ENCODE measurements at regions not wholly inside any gene's neighbourhood (a gene's known extent, or its start where the extent isn't known, plus 50 kb on each side); places are given as distances from the start of the nearest gene placed in this dataset.

GRCh38 chr5:93278896-93279295, 302.1 kb downstream of the NR2F1-AS1 start:
- TF ChIP-seq CTCF (IDR thresholded peaks at IDR 0.05 in 8 of 11, conservative IDR thresholded peaks at IDR 0.05 in 3 of 11): no peak
- TF ChIP-seq POLR2A (IDR thresholded peaks at IDR 0.05): no peak

All from spleen (tissue), 7 donors.